ENCODE measurements at regions not wholly inside any gene's neighbourhood (a gene's known extent, or its start where the extent isn't known, plus 50 kb on each side); places are given as distances from the start of the nearest gene placed in this dataset.
A peak's percentile ranks its signal among the peaks of the same experiment; 100 is the strongest.

- no peak for DNase-seq
Observed at GRCh38 chr15:94607176-94607654, 375.9 kb downstream of the MCTP2 start.

- no peak for DNase-seq
Observed at GRCh38 chr15:94610069-94610468, 378.7 kb downstream of the MCTP2 start.

GRCh38 chr15:94610485-94610884, 379.1 kb downstream of the MCTP2 start:
- no peak for DNase-seq

- DNase-seq, result no peak
Observed at GRCh38 chr15:94611656-94612055, 380.3 kb downstream of the MCTP2 start.

- DNase-seq, result no peak
Observed at GRCh38 chr15:94615688-94616087, 384.3 kb downstream of the MCTP2 start.

- DNase-seq, result no peak
Observed at GRCh38 chr15:94620632-94621031, 389.3 kb downstream of the MCTP2 start.

GRCh38 chr15:94621736-94622135, 390.4 kb downstream of the MCTP2 start:
- no peak for DNase-seq

- DNase-seq, result no peak
Observed at GRCh38 chr15:94626949-94627348, 395.6 kb downstream of the MCTP2 start.

- DNase-seq, result no peak
Observed at GRCh38 chr15:94631608-94632007, 400.2 kb downstream of the MCTP2 start.

- no peak for DNase-seq
Observed at GRCh38 chr15:94638183-94638582, 406.8 kb downstream of the MCTP2 start.

- no peak for DNase-seq
Observed at GRCh38 chr15:94639701-94640100, 408.3 kb downstream of the MCTP2 start.

GRCh38 chr15:94644433-94644832, 413.1 kb downstream of the MCTP2 start:
- DNase-seq, result no peak

- DNase-seq, result no peak
Observed at GRCh38 chr15:94653071-94653470, 421.7 kb downstream of the MCTP2 start.

- DNase-seq, result no peak
Observed at GRCh38 chr15:94655249-94655880, 424.0 kb downstream of the MCTP2 start.

- no peak for DNase-seq
Observed at GRCh38 chr15:94665676-94666441, 434.5 kb downstream of the MCTP2 start.

- no peak for DNase-seq
Observed at GRCh38 chr15:94666553-94666952, 435.2 kb downstream of the MCTP2 start.

GRCh38 chr15:94667109-94667508, 435.7 kb downstream of the MCTP2 start:
- no peak for DNase-seq

- peak; percentile 63 for DNase-seq
Observed at GRCh38 chr15:94670438-94671034, 439.2 kb downstream of the MCTP2 start.

- DNase-seq, result no peak
Observed at GRCh38 chr15:94671858-94672532, 440.6 kb downstream of the MCTP2 start.

- DNase-seq, result no peak
Observed at GRCh38 chr15:94673801-94674200, 442.4 kb downstream of the MCTP2 start.

- no peak for DNase-seq
Observed at GRCh38 chr15:94674296-94674695, 442.9 kb downstream of the MCTP2 start.

GRCh38 chr15:94677202-94677790, 445.9 kb downstream of the MCTP2 start:
- no peak for DNase-seq

- no peak for DNase-seq
Observed at GRCh38 chr15:94682171-94682570, 450.8 kb downstream of the MCTP2 start.

Data from OCI-M1 (cell line).